ENCODE measurements at regions not wholly inside any gene's neighbourhood (a gene's known extent, or its start where the extent isn't known, plus 50 kb on each side); places are given as distances from the start of the nearest gene placed in this dataset.

DNA sequence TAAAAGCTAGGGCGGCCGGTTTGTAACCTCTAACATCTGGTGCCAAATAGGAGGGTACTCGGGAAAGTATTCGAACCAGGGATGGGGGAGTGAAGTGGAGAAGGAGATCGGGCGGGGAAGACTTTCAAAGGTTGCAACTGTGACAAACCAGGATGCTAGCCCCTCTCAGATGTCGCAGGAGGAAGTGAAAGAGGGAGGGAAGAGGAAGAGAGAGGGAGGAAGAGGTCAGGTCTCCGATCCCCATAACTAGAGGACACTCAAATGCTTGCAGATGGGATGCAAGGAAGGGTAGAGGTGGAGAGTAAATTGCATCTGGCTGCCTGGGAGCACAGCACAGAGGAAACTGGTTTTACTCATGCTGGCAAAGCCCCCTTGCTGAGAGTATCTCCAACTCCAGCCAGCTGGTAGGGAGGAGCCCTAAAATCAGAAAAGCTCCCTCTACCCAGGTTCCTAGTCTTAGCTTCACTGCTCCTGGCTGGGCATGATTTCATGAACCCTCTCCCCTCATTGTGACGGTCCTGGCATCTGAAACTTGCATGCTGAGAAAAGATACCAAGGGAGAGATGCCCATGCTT, 696.7 kb upstream of the TBX3 start:
- Histone ChIP-seq H3K27me3 (no peaks in the 10 kb centered on the region), H3K9me3 (ENCODE audit: low read depth) (no peaks in the 10 kb centered on the region), H3K27ac (no peak overlapping the region), H3K4me1 (ENCODE audit: insufficient read depth) (peaks cover 28% of the 10 kb centered on the region), H3K4me3 (no peak overlapping the region), H3K4me2 (no peak overlapping the region), H3K36me3 (replicated peaks; ENCODE audit: insufficient read depth, low read depth) (no peaks in the 10 kb centered on the region), H4K20me1 (ENCODE audit: insufficient read depth, poor library complexity, severe bottlenecking) (no peaks in the 10 kb centered on the region), H2AFZ (no peak overlapping the region), H3K79me2 (no peaks in the 10 kb centered on the region), H3K9me2 (replicated peaks; ENCODE audit: insufficient read depth) (no peaks in the 10 kb centered on the region)
- WGBS (ENCODE audit: low lambda C conversion rate, missing lambda C conversion rate): 66% methylated on average over 9 of the region's 9 CpGs
- TF ChIP-seq EZH2phosphoT487 (IDR thresholded peaks at IDR 0.05; ENCODE audit: low read depth, severe bottlenecking, unreplicated experiment): no peak
- TF ChIP-seq, protein P1, sequence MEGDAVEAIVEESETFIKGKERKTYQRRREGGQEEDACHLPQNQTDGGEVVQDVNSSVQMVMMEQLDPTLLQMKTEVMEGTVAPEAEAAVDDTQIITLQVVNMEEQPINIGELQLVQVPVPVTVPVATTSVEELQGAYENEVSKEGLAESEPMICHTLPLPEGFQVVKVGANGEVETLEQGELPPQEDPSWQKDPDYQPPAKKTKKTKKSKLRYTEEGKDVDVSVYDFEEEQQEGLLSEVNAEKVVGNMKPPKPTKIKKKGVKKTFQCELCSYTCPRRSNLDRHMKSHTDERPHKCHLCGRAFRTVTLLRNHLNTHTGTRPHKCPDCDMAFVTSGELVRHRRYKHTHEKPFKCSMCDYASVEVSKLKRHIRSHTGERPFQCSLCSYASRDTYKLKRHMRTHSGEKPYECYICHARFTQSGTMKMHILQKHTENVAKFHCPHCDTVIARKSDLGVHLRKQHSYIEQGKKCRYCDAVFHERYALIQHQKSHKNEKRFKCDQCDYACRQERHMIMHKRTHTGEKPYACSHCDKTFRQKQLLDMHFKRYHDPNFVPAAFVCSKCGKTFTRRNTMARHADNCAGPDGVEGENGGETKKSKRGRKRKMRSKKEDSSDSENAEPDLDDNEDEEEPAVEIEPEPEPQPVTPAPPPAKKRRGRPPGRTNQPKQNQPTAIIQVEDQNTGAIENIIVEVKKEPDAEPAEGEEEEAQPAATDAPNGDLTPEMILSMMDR (IDR thresholded peaks at IDR 0.05; ENCODE audit: poor library complexity): no peak
- TF ChIP-seq EZH2 (IDR thresholded peaks at IDR 0.05; ENCODE audit: borderline replicate concordance): no peak
- no peak for DNase-seq (ENCODE audit: low spot score)

DNA sequence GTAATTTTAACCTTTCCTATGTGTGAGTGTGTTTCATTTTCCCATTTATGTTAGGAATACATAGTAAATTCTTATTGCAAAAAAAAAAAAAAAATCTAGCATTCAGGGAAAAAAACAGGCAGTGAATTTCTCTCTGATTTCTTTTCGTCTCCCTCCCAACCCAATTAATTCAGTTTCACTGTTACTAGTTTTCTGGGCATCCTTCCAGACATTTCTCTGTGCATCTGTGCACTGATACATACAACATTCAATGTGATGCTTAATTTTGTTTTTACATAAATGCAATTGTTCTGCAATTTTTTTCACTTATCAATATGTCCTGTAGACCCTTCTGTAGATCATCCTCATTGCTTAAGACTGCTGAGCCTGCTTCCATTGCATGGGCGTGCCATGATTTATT, 694.3 kb upstream of the TBX3 start:
- Histone ChIP-seq H3K36me3 (replicated peaks; ENCODE audit: insufficient read depth, low read depth) (no peaks in the 10 kb centered on the region), H3K4me3 (no peak overlapping the region), H3K4me2 (no peak overlapping the region), H3K9me2 (replicated peaks; ENCODE audit: insufficient read depth) (no peaks in the 10 kb centered on the region), H3K9me3 (ENCODE audit: low read depth) (no peaks in the 10 kb centered on the region), H4K20me1 (ENCODE audit: insufficient read depth, poor library complexity, severe bottlenecking) (no peaks in the 10 kb centered on the region), H3K79me2 (no peaks in the 10 kb centered on the region), H3K4me1 (ENCODE audit: insufficient read depth) (peaks cover 34% of the 10 kb centered on the region), H3K27ac (peak overlapping the region; percentile 38), H2AFZ (no peak overlapping the region), H3K27me3 (no peaks in the 10 kb centered on the region)
- DNase-seq (ENCODE audit: low spot score): no peak
- TF ChIP-seq, protein P1 (IDR thresholded peaks at IDR 0.05; ENCODE audit: poor library complexity): no peak
- no peak for TF ChIP-seq EZH2phosphoT487 (IDR thresholded peaks at IDR 0.05; ENCODE audit: low read depth, severe bottlenecking, unreplicated experiment)
- no peak for TF ChIP-seq EZH2 (IDR thresholded peaks at IDR 0.05; ENCODE audit: borderline replicate concordance)
- 83% methylated on average over 2 of the region's 2 CpGs for WGBS (ENCODE audit: low lambda C conversion rate, missing lambda C conversion rate)

DNA sequence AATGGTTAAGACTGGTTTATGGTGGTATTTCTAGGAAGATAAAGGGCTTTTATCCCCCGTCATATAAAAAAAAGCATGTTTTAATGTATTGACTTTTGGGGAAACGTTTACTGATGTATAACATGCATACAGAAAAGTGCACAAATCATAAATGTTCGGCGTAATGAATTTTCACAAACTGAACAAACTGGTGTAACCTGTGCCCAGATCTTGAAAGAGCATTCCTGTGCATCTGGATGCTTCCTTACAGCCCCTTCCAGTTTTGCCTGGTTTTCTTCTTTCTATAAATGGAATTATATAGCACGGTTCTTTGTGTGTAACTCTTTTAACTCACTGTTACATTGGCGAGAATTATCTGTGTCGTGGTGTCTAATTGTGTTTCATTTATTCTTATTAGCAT, 693.8 kb upstream of the TBX3 start:
- DNase-seq (ENCODE audit: low spot score): no peak
- Histone ChIP-seq H4K20me1 (ENCODE audit: insufficient read depth, poor library complexity, severe bottlenecking) (no peaks in the 10 kb centered on the region), H3K9me3 (ENCODE audit: low read depth) (no peaks in the 10 kb centered on the region), H3K36me3 (replicated peaks; ENCODE audit: insufficient read depth, low read depth) (no peaks in the 10 kb centered on the region), H3K27ac (peak overlapping the region; percentile 38), H3K79me2 (no peaks in the 10 kb centered on the region), H2AFZ (no peak overlapping the region), H3K4me3 (no peak overlapping the region), H3K9me2 (replicated peaks; ENCODE audit: insufficient read depth) (no peaks in the 10 kb centered on the region), H3K4me1 (ENCODE audit: insufficient read depth) (peaks cover 34% of the 10 kb centered on the region), H3K4me2 (no peak overlapping the region), H3K27me3 (no peaks in the 10 kb centered on the region)
- WGBS (ENCODE audit: low lambda C conversion rate, missing lambda C conversion rate): 47% methylated on average over 7 of the region's 7 CpGs
- TF ChIP-seq, protein P1 (IDR thresholded peaks at IDR 0.05; ENCODE audit: poor library complexity): no peak
- no peak for TF ChIP-seq EZH2 (IDR thresholded peaks at IDR 0.05; ENCODE audit: borderline replicate concordance)
- no peak for TF ChIP-seq EZH2phosphoT487 (IDR thresholded peaks at IDR 0.05; ENCODE audit: low read depth, severe bottlenecking, unreplicated experiment)

Measured in hepatocyte (in vitro differentiated cells).